ENCODE measurements at regions not wholly inside any gene's neighbourhood (a gene's known extent, or its start where the extent isn't known, plus 50 kb on each side); places are given as distances from the start of the nearest gene placed in this dataset.

- no peak for DNase-seq (ENCODE audit: extremely low spot score)
- ChIA-PET POLR2A (no interaction called here), CTCF (interaction anchor here (1.1 to 1.3 kb wide), 2 partner anchors 14 to 25 kb away, joined by 3 read pairs; no protein-coding TSS in a partner anchor)
- TF ChIP-seq, protein P1, sequence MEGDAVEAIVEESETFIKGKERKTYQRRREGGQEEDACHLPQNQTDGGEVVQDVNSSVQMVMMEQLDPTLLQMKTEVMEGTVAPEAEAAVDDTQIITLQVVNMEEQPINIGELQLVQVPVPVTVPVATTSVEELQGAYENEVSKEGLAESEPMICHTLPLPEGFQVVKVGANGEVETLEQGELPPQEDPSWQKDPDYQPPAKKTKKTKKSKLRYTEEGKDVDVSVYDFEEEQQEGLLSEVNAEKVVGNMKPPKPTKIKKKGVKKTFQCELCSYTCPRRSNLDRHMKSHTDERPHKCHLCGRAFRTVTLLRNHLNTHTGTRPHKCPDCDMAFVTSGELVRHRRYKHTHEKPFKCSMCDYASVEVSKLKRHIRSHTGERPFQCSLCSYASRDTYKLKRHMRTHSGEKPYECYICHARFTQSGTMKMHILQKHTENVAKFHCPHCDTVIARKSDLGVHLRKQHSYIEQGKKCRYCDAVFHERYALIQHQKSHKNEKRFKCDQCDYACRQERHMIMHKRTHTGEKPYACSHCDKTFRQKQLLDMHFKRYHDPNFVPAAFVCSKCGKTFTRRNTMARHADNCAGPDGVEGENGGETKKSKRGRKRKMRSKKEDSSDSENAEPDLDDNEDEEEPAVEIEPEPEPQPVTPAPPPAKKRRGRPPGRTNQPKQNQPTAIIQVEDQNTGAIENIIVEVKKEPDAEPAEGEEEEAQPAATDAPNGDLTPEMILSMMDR (IDR thresholded peaks at IDR 0.05; ENCODE audit: control extremely low read depth, extremely low read depth, low read depth, missing control alignments), result no peak
These were observed 800.9 kb upstream of the ATXN8OS start for GRCh38 chr13:69306766-69307165.

DNA sequence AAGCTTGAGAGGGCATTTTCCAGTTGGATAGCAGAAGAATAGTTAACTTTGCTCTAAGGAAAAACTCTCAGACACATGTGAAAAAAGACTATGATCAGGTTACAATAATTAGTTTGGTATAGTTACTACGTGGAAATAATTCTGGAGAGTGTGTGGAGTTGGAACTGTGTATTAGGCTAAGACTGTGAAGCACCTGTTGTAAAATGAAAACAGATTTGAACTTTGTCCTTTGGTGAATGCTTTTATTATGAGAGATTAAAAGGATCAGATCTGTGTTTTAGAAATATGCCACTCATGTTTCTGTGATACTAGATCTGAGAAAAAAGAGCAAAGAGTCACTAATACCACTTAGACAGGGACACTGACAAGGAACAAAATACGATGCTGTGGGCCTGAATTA is 807.5 kb upstream of the ATXN8OS start:
- TF ChIP-seq, protein P1 (IDR thresholded peaks at IDR 0.05; ENCODE audit: control extremely low read depth, extremely low read depth, low read depth, missing control alignments), result no peak

GRCh38 chr13:69296130-69296529 is 811.5 kb upstream of the ATXN8OS start:
- TF ChIP-seq, protein P1 (IDR thresholded peaks at IDR 0.05; ENCODE audit: control extremely low read depth, extremely low read depth, low read depth, missing control alignments), result no peak
- ChIA-PET POLR2A (no interaction called here), CTCF (no interaction called here)
- DNase-seq (ENCODE audit: extremely low spot score), result no peak

More for the DNA sequence above, 807.5 kb upstream of the ATXN8OS start:
- CTCF ChIA-PET, result no interaction called here
- POLR2A ChIA-PET, result no interaction called here
- no peak for DNase-seq (ENCODE audit: extremely low spot score)

- CTCF ChIA-PET, result interaction anchor here (1.0 kb wide), 1 partner anchor 14 kb away, joined by 3 read pairs; no protein-coding TSS in a partner anchor
- TF ChIP-seq, protein P1 (IDR thresholded peaks at IDR 0.05; ENCODE audit: control extremely low read depth, extremely low read depth, low read depth, missing control alignments), result no peak
- DNase-seq (ENCODE audit: extremely low spot score), result no peak
- POLR2A ChIA-PET, result no interaction called here
These were observed 814.7 kb upstream of the ATXN8OS start for GRCh38 chr13:69292789-69293425.

DNA sequence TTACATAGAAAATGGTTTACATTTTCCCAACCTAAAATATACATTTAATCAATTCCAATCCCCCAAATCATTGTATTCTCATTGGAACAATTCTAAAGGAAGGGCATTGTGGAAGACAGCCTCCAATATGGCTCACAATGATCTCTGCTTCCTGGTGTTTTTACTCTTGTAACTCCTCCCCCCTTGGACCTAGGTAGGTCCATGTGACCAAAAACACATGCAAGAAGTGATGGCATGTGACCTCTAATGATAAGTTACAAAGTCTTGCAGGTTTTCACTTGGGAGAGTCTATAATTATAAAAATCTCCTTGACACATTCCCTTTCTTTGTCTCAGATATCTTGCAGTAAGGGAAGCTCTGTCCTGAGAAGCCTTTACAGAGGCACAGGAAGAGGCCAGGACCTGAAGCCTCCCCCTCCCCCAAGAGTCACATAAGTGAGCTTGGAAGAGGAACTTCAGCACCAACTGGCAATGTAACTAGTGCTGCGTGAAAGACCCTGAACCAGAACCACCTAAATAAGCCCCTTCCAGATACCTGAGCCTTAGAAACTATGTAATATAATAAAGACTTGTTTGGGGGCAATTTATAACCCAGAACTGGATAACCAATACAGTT is 816.2 kb upstream of the ATXN8OS start:
- ChIA-PET POLR2A (no interaction called here), CTCF (interaction anchor here (1.0 kb wide), 1 partner anchor 11 kb away, joined by 4 read pairs; no protein-coding TSS in a partner anchor)
- DNase-seq (ENCODE audit: extremely low spot score), result no peak
- TF ChIP-seq, protein P1 (IDR thresholded peaks at IDR 0.05; ENCODE audit: control extremely low read depth, extremely low read depth, low read depth, missing control alignments), result no peak

DNA sequence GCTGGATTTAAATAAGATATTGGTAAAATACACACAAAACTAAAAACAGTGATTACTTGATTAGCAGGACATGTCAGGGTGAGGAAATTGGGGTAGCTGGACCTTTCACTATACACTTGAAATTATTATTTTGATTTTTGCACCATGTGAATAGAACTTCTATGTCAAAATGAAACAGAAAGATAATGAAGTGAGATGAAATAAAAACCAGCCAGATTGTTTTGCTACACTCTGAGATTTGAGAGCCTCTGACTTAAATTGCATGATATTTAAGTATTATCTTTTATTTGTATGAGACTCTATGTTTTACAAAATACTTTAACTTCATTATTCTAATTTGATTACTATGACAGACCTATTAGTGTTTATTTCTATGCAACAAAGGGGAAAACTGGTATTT is 819.6 kb upstream of the ATXN8OS start:
- CTCF ChIA-PET, result interaction anchor here (1.0 kb wide), 1 partner anchor 12 kb away, joined by 3 read pairs; no protein-coding TSS in a partner anchor
- TF ChIP-seq, protein P1 (IDR thresholded peaks at IDR 0.05; ENCODE audit: control extremely low read depth, extremely low read depth, low read depth, missing control alignments), result no peak
- POLR2A ChIA-PET, result no interaction called here
- no peak for DNase-seq (ENCODE audit: extremely low spot score)

Data from GM10248 (cell line).